HG02840 (cell line): ENCODE measurements at regions not wholly inside any gene's neighbourhood (a gene's known extent, or its start where the extent isn't known, plus 50 kb on each side); places are given as distances from the start of the nearest gene placed in this dataset.

ENCODE experiments used
- ATAC-seq: cut with Tn5 transposase; IDR thresholded peaks from one replicate; pipeline ENCODE4 v1.9.1; 2021; ENCODE audit warnings: mild to moderate bottlenecking, moderate library complexity, moderate number of reproducible peaks; ENCODE audit not compliant: unreplicated experiment, low FRiP score

GRCh38 chr9:103731541-103731940 is 362.6 kb upstream of the SMC2 start:
- ATAC-seq: no peak

- no peak for ATAC-seq
These were observed 359.6 kb upstream of the SMC2 start for GRCh38 chr9:103734471-103734870.

GRCh38 chr9:103755441-103755840 is 338.7 kb upstream of the SMC2 start:
- no peak for ATAC-seq

GRCh38 chr9:103755986-103756385 is 338.1 kb upstream of the SMC2 start:
- no peak for ATAC-seq

- no peak for ATAC-seq
These were observed 337.0 kb upstream of the SMC2 start for GRCh38 chr9:103757062-103757461.

GRCh38 chr9:103761466-103761865 is 332.6 kb upstream of the SMC2 start:
- no peak for ATAC-seq

- peak; percentile 69 for ATAC-seq
These were observed 304.4 kb upstream of the SMC2 start for GRCh38 chr9:103789686-103790085.

GRCh38 chr9:103798620-103799019 is 295.5 kb upstream of the SMC2 start:
- peak; percentile 100 for ATAC-seq

GRCh38 chr9:103799959-103800358 is 294.1 kb upstream of the SMC2 start:
- ATAC-seq: no peak

- ATAC-seq: no peak
These were observed 292.0 kb upstream of the SMC2 start for GRCh38 chr9:103802068-103802467.

- no peak for ATAC-seq
These were observed 290.9 kb upstream of the SMC2 start for GRCh38 chr9:103803245-103803644.

- no peak for ATAC-seq
These were observed 289.9 kb upstream of the SMC2 start for GRCh38 chr9:103804077-103804735.

- no peak for ATAC-seq
These were observed 284.4 kb upstream of the SMC2 start for GRCh38 chr9:103809745-103810144.

- ATAC-seq: no peak
These were observed 282.6 kb upstream of the SMC2 start for GRCh38 chr9:103811462-103811861.

GRCh38 chr9:103816146-103816545 is 278.0 kb upstream of the SMC2 start:
- ATAC-seq: no peak

GRCh38 chr9:103819936-103820335 is 274.2 kb upstream of the SMC2 start:
- ATAC-seq: no peak

GRCh38 chr9:103821115-103821514 is 273.0 kb upstream of the SMC2 start:
- no peak for ATAC-seq

- ATAC-seq: no peak
These were observed 256.2 kb upstream of the SMC2 start for GRCh38 chr9:103837940-103838339.

- no peak for ATAC-seq
These were observed 254.9 kb upstream of the SMC2 start for GRCh38 chr9:103839197-103839596.

GRCh38 chr9:103867886-103868285 is 226.2 kb upstream of the SMC2 start:
- ATAC-seq: no peak

- no peak for ATAC-seq
These were observed 221.3 kb upstream of the SMC2 start for GRCh38 chr9:103872811-103873210.

GRCh38 chr9:103881419-103881818 is 212.7 kb upstream of the SMC2 start:
- no peak for ATAC-seq

- ATAC-seq: no peak
These were observed 204.1 kb upstream of the SMC2 start for GRCh38 chr9:103889989-103890388.
